Astrocyte of the spinal cord (primary cell): ENCODE measurements at regions not wholly inside any gene's neighbourhood (a gene's known extent, or its start where the extent isn't known, plus 50 kb on each side); places are given as distances from the start of the nearest gene placed in this dataset.

Experiments
- DNase-seq: peaks from one replicate; pipeline ENCODE4 v3.0.0; 2011; ENCODE audit warnings: low read depth, low spot score
- H3K4me3 ChIP-seq: 2 replicates; pipeline ENCODE4 v1.5.1; 2011; ENCODE audit warnings: low read depth, mild to moderate bottlenecking, low read length, moderate library complexity
- in situ Hi-C: cut with HindIII; loops from 2 replicates; pipeline ENCODE4 v1.10.0; 2017; ENCODE audit warnings: low sequenced_read_pairs
- TF ChIP-seq, protein P1 (sequence below): IDR thresholded peaks from 2 replicates; pipeline ENCODE4 v1.5.1; 2012; ENCODE audit warnings: low read depth, mild to moderate bottlenecking, low read length, inconsistent platforms

DNA sequence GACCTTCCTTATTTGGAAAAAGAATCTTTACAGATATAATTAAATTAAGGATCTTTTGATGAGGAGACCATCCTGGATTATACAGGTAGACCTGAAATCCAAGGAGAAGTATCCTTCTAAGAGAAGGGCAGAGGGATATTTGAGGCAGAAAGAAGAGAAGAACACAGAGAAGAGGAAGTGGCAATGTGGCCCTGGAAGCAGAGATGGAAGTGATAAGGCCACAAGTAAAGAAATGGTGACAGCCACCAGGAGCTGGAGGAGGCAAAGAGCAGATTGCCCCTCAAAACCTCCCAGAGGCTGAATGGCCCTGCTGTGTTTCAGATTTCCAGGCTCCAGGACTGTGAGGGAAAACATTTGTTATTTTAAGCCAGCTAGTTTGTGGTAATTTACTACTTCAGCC lies 93.0 kb upstream of the ANKRD55 start:
- H3K4me3 ChIP-seq, result no peak overlapping the region
- in situ Hi-C loops, result no loop called here
- DNase-seq, result no peak
- TF ChIP-seq, protein P1, sequence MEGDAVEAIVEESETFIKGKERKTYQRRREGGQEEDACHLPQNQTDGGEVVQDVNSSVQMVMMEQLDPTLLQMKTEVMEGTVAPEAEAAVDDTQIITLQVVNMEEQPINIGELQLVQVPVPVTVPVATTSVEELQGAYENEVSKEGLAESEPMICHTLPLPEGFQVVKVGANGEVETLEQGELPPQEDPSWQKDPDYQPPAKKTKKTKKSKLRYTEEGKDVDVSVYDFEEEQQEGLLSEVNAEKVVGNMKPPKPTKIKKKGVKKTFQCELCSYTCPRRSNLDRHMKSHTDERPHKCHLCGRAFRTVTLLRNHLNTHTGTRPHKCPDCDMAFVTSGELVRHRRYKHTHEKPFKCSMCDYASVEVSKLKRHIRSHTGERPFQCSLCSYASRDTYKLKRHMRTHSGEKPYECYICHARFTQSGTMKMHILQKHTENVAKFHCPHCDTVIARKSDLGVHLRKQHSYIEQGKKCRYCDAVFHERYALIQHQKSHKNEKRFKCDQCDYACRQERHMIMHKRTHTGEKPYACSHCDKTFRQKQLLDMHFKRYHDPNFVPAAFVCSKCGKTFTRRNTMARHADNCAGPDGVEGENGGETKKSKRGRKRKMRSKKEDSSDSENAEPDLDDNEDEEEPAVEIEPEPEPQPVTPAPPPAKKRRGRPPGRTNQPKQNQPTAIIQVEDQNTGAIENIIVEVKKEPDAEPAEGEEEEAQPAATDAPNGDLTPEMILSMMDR, result no peak

DNA sequence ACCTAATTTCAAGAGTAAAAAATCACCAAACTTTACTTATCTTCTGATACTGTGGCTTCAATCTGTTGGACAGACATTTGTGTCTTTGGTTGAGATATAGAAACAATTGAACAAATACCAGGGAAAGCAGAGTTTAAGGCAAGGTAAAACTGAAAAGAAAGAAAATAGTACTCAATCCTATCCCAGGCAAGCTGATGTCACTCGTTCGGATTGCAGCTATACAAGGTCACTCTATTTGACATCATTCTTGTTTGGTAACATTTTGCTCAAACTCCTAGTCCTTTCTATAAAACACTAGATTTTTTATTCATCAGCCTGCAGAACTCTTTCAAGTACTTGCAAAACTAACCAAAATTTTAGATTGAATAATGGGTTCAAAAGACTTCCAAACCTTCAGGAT lies 91.9 kb upstream of the ANKRD55 start:
- TF ChIP-seq, protein P1, result no peak
- no peak for DNase-seq
- no peak overlapping the region for H3K4me3 ChIP-seq
- in situ Hi-C loops, result no loop called here

DNA sequence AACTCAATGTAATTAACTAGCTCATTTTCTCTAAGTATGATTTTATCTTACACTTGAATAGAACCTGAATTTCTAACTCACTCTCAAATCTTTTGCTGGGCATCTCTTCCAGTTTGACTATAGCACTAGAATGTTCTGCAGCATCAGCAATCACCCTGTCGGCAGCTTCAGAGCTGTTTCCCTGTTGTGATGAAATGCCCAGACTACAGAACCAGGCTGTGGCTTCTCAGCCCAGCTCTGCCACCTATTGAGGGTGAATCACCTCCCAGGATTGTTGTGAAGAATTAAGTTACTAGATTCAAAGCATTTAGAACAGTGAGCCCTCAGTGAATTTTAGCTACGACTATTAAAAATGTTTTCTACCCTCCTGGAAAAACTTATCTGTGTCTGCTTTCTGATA lies 90.4 kb upstream of the ANKRD55 start:
- H3K4me3 ChIP-seq, result no peak overlapping the region
- peak; percentile 71 for DNase-seq
- TF ChIP-seq, protein P1, result no peak
- in situ Hi-C loops, result no loop called here

DNA sequence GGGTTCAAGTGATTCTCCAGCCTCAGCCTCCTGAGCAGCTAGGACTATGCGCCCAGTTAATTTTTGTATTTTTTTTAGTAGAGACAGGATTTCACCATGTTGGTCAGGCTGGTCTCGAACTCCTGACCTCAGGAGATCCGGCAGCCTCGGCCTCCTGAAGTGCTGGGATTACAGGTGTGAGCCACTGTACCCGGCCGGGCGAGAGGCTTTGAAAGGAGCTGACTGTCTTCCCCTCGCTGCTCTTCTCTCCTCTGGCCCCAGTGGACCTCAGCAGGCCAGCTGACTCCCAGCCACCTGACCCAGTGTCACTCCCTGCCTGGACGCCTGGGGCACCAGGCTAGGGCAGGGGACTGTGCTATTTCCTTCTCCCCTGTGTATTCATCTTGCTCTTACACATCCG lies 89.5 kb upstream of the ANKRD55 start:
- no peak overlapping the region for H3K4me3 ChIP-seq
- TF ChIP-seq, protein P1, result no peak
- DNase-seq, result no peak
- in situ Hi-C loops, result no loop called here

DNA sequence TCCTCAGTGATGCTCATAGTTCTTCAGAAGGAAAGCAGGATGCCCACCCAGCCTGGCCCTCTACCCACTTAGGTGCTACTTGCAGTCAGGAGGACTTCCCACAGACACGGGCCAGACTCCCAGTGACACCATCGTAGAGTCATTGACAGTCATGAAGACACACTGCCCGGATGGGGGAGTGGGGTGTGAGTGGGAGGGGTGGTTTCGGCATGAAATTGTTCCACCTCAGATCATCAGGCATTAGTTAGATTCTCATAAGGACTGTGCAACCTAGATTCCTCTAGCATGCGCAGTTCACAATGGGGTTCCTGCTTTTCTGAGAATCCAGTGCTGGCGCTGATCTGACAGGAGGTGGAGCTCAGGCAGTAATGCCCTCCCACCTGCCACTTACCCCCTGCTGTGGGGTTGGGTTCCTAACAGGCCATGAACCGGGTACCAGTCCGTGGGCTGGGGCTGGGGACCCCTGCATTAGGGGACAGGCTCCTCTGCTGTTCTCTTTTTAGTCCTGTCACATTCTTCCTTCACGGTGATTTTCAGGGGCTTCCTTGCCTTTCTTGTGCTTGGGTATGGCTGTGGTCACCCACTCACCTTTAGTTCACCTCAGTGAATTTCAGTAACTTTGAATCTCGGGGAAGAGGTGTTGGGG lies 88.2 kb upstream of the ANKRD55 start:
- in situ Hi-C loops, result no loop called here
- no peak for DNase-seq
- TF ChIP-seq, protein P1, result no peak
- H3K4me3 ChIP-seq, result no peak overlapping the region

DNA sequence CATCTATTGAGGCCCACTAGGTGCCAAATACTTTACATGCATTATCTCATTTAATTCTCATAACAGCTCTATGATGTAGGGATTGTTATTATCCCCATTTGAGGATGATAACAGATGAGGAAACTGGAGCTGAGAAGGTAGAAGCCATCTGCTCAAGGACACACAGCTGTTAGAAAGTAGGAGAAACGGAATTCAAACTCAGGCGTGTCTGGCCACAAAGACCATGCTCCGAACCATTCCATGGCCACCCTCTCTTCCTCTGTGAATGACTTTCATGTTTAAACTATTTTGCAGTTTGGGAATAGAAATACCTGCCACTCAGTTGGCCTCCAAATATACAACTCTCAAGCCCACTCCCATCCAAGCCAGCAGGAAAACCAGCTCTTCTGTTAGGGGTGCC lies 87.6 kb upstream of the ANKRD55 start:
- in situ Hi-C loops, result no loop called here
- no peak overlapping the region for H3K4me3 ChIP-seq
- TF ChIP-seq, protein P1, result no peak
- DNase-seq, result no peak
